ENCODE measurements at regions not wholly inside any gene's neighbourhood (a gene's known extent, or its start where the extent isn't known, plus 50 kb on each side); places are given as distances from the start of the nearest gene placed in this dataset.

DNA sequence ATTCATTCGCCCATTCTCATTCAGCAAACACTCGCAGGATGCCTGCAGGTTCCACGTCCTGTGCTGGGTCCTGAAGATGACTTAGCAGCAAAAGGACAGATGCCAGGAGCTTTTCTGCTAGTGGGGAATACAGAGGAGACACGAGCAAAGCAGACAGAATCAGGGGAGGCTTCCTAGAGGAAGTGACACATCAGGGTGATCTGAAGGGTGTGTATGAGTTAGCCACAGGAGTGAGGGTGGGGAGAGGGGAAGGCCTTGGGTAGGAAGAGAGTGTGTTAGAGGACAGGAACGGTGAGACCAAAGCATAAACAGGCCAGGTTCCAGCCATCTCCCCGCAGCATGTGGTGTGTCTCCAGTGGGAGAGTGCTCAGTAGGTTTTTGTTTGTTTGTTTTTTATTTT lies 73.4 kb upstream of the GTSF1L start:
- Histone ChIP-seq H2BK20ac (ENCODE audit: low read depth, low read length, poor library complexity, severe bottlenecking) (no peak overlapping the region), H2AK5ac (ENCODE audit: insufficient read length, low read length) (no peak overlapping the region), H3K14ac (ENCODE audit: insufficient read depth, low read length) (no peak overlapping the region), H4K91ac (ENCODE audit: insufficient read length, low read depth, low read length) (no peak overlapping the region), H3K9me3 (ENCODE audit: control insufficient read depth, low read depth, low read length) (no peaks in the 10 kb centered on the region), H3K79me1 (ENCODE audit: insufficient read depth, low read depth, low read length, poor library complexity, severe bottlenecking) (no peaks in the 10 kb centered on the region), H3K27ac (ENCODE audit: insufficient read length, low read depth, low read length) (no peak overlapping the region), H3K56ac (ENCODE audit: insufficient read length, low read depth, low read length) (no peak overlapping the region), H3K4me1 (ENCODE audit: insufficient read depth, low read length) (no peaks in the 10 kb centered on the region), H3K4ac (ENCODE audit: low read depth, low read length) (no peak overlapping the region), H4K5ac (ENCODE audit: insufficient read length, low read depth, low read length) (no peak overlapping the region), H2BK15ac (ENCODE audit: low read depth, low read length) (no peak overlapping the region), H3K23me2 (ENCODE audit: insufficient read length, low read depth, low read length, poor library complexity, severe bottlenecking) (no peaks in the 10 kb centered on the region), H3K79me2 (ENCODE audit: insufficient read depth, low read length) (no peaks in the 10 kb centered on the region), H2BK5ac (ENCODE audit: insufficient read length, low read length) (no peak overlapping the region), H2BK12ac (ENCODE audit: insufficient read length, low read depth, low read length) (no peak overlapping the region), H3T11ph (ENCODE audit: low read length) (no peak overlapping the region), H4K8ac (replicated peaks; ENCODE audit: insufficient read length, low read depth, low read length) (no peak overlapping the region), H2AFZ (ENCODE audit: low read length) (no peak overlapping the region), H3K23ac (ENCODE audit: insufficient read length, low read depth, low read length) (no peak overlapping the region), H3K4me2 (ENCODE audit: insufficient read depth, insufficient read length, low read length) (no peak overlapping the region), H3K9ac (ENCODE audit: extremely low read depth, insufficient read length, low read length) (no peak overlapping the region), H2BK120ac (ENCODE audit: low read depth, low read length, poor library complexity, severe bottlenecking) (no peak overlapping the region), H3K27me3 (ENCODE audit: insufficient read depth, low read length) (no peaks in the 10 kb centered on the region), H3K18ac (ENCODE audit: insufficient read length, low read depth, low read length) (no peak overlapping the region), H4K20me1 (ENCODE audit: control insufficient read depth, insufficient read depth, insufficient read length) (no peaks in the 10 kb centered on the region)
- H3K4me3 Mint-ChIP-seq, result no peak overlapping the region
- no peaks in the 10 kb centered on the region for H3K4me1 Mint-ChIP-seq
- H3K27me3 Mint-ChIP-seq (ENCODE audit: low read depth), result peaks cover 3% of the 10 kb centered on the region
- DNase-seq, result no peak
- peaks cover 0 to 2% (median 0%) of the 10 kb centered on the region in 3 experiments; a peak in 2 of 7 replicates for H3K36me3 Mint-ChIP-seq (ENCODE audit: insufficient read depth in 1 of 3, low read depth in 3 of 3)
- peaks cover 15 to 26% of the 10 kb centered on the region in 2 experiments for H3K9me3 Mint-ChIP-seq
- no peak overlapping the region for H3K27ac Mint-ChIP-seq
- TF ChIP-seq, protein P1, sequence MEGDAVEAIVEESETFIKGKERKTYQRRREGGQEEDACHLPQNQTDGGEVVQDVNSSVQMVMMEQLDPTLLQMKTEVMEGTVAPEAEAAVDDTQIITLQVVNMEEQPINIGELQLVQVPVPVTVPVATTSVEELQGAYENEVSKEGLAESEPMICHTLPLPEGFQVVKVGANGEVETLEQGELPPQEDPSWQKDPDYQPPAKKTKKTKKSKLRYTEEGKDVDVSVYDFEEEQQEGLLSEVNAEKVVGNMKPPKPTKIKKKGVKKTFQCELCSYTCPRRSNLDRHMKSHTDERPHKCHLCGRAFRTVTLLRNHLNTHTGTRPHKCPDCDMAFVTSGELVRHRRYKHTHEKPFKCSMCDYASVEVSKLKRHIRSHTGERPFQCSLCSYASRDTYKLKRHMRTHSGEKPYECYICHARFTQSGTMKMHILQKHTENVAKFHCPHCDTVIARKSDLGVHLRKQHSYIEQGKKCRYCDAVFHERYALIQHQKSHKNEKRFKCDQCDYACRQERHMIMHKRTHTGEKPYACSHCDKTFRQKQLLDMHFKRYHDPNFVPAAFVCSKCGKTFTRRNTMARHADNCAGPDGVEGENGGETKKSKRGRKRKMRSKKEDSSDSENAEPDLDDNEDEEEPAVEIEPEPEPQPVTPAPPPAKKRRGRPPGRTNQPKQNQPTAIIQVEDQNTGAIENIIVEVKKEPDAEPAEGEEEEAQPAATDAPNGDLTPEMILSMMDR (conservative IDR thresholded peaks at IDR 0.05), result no peak
- WGBS (ENCODE audit: extremely low coverage, insufficient read length, low lambda C conversion rate), result no CpG with 5 or more reads among the region's 6 CpGs
